ENCODE measurements at regions not wholly inside any gene's neighbourhood (a gene's known extent, or its start where the extent isn't known, plus 50 kb on each side); places are given as distances from the start of the nearest gene placed in this dataset.

- H2BK20ac ChIP-seq (ENCODE audit: low read depth, low read length), result no peak overlapping the region
- no peak overlapping the region for H3K27ac ChIP-seq (ENCODE audit: insufficient read depth, low read length)
- H4K20me1 ChIP-seq (ENCODE audit: insufficient read depth, low read length), result no peaks in the 10 kb centered on the region
- no peak overlapping the region for H2BK120ac ChIP-seq (ENCODE audit: low read depth, low read length)
- no peaks in the 10 kb centered on the region for H3K9me1 ChIP-seq (ENCODE audit: insufficient read depth, low read length)
- H3K9ac ChIP-seq (ENCODE audit: low read depth, low read length), result no peak overlapping the region
- no TSS peak for BruUV-seq (replicated peaks)
- TF ChIP-seq CTCF (conservative IDR thresholded peaks at IDR 0.05; ENCODE audit: low read depth, low read length) (no peak), CHD1 (IDR thresholded peaks at IDR 0.05; ENCODE audit: low read depth, low read length) (no peak), MXI1 (IDR thresholded peaks at IDR 0.05; ENCODE audit: borderline replicate concordance, low read depth, low read length) (no peak), FOS (IDR thresholded peaks at IDR 0.05; ENCODE audit: low read depth, low read length) (no peak), NFE2L2 (IDR thresholded peaks at IDR 0.05; ENCODE audit: low read depth, low read length) (no peak), RFX5 (IDR thresholded peaks at IDR 0.05; ENCODE audit: low read depth, low read length) (no peak), RAD21 (IDR thresholded peaks at IDR 0.05; ENCODE audit: low read length) (no peak), MAZ (IDR thresholded peaks at IDR 0.05; ENCODE audit: borderline replicate concordance, low read depth, low read length) (no peak), BHLHE40 (IDR thresholded peaks at IDR 0.05; ENCODE audit: low read depth, low read length) (no peak), POLR2A (IDR thresholded peaks at IDR 0.05; ENCODE audit: low read depth, low read length) (no peak)
- no peaks in the 10 kb centered on the region for H3K36me3 ChIP-seq (ENCODE audit: control insufficient read depth, insufficient read depth, low read length)
- no peak overlapping the region for H3K23ac ChIP-seq (ENCODE audit: low read depth, low read length)
- no peaks in the 10 kb centered on the region for H3K4me1 ChIP-seq (ENCODE audit: control insufficient read depth, insufficient read depth, low read length)
- no peak overlapping the region for H2BK5ac ChIP-seq (ENCODE audit: low read depth, low read length, poor library complexity, severe bottlenecking)
- ChIA-PET CTCF (interaction anchor here (0.7 kb wide), 1 partner anchor 76 kb away, joined by 3 read pairs; no protein-coding TSS in a partner anchor), POLR2A (ENCODE audit: unreplicated experiment) (interaction anchor here (0.5 kb wide), 1 partner anchor 28 kb away, joined by 3 read pairs; no protein-coding TSS in a partner anchor)
- H2AK5ac ChIP-seq (ENCODE audit: low read depth, low read length), result no peak overlapping the region
- no peak overlapping the region for H4K8ac ChIP-seq (ENCODE audit: low read depth in 2 of 2, low read length in 2 of 2)
- H3K18ac ChIP-seq (ENCODE audit: low read depth, low read length), result no peak overlapping the region
- no peak overlapping the region for H3K14ac ChIP-seq (replicated peaks; ENCODE audit: low read depth, low read length)
- no peak overlapping the region for H3K4ac ChIP-seq (ENCODE audit: low read depth, low read length)
- WGBS, 2 experiments (ENCODE audit: extremely low coverage in 2 of 2, insufficient read length in 1 of 2), result no CpG with 5 or more reads among the region's 4 CpGs
- intact Hi-C loops (cut with micrococcal nuclease), result no loop called here
- ATAC-seq (ENCODE audit: low read depth) (no peak), DNase-seq (no peak)
- H2BK15ac ChIP-seq (ENCODE audit: low read depth, low read length), result no peak overlapping the region
- H4K91ac ChIP-seq (ENCODE audit: insufficient read depth, low read depth, low read length), result no peak overlapping the region
- in situ Hi-C loops (cut with MboI; ENCODE audit: low sequenced_read_pairs), result no loop called here
- no peak overlapping the region for H2AK9ac ChIP-seq (replicated peaks; ENCODE audit: low read depth, low read length, poor library complexity)
- no peak overlapping the region for H3K4me2 ChIP-seq (ENCODE audit: low read depth, low read length)
- no peaks in the 10 kb centered on the region; the same call in 1 of the 2 replicates for H3K27me3 ChIP-seq (ENCODE audit: control insufficient read depth, insufficient read depth, low read length)
- no peaks in the 10 kb centered on the region for H3K9me3 ChIP-seq (ENCODE audit: control insufficient read depth, insufficient read depth, low read length)
- H4K5ac ChIP-seq (ENCODE audit: low read depth, low read length), result no peak overlapping the region
- H3K79me1 ChIP-seq (ENCODE audit: low read depth in 1 of 2, low read length in 2 of 2), result no peaks in the 10 kb centered on the region
- no peak overlapping the region for H3K56ac ChIP-seq (ENCODE audit: extremely low read depth, insufficient read depth, low read length)
- no peak overlapping the region for H2AFZ ChIP-seq (replicated peaks; ENCODE audit: low read length, poor library complexity)
- H3K4me3 ChIP-seq (ENCODE audit: insufficient read depth, low read depth, low read length), result no peak overlapping the region
- dilution Hi-C loops (cut with HindIII; ENCODE audit: low sequenced_read_pairs, unreplicated experiment), result no loop called here
Observed at GRCh38 chr5:173686950-173687349, 70.5 kb upstream of the BOD1 start.
